HCT116 (cell line): ENCODE measurements at regions not wholly inside any gene's neighbourhood (a gene's known extent, or its start where the extent isn't known, plus 50 kb on each side); places are given as distances from the start of the nearest gene placed in this dataset.

Source experiments
- EZH2phosphoT487 ChIP-seq: fragments of 200-600 bp; IDR thresholded peaks from 2 replicates; pipeline ENCODE4 v1.6.1; 2018; ENCODE audit warnings: antibody characterized with exemption, borderline replicate concordance
- TF ChIP-seq, protein P1 (sequence below), 3 experiments: fragments of 200-600 bp in 1 of 3; sonication (generic) in 1 of 3; IDR thresholded peaks in 2 of 3; conservative IDR thresholded peaks in 1 of 3; 2 replicates each; pipeline ENCODE4 v1.5.1; 2012 to 2017; ENCODE audit warnings: low read depth in 2 of 3, low read length in 2 of 3, antibody characterized with exemption in 1 of 3, borderline replicate concordance in 1 of 3, control low read depth in 1 of 3, mild to moderate bottlenecking in 1 of 3, mixed read lengths in 1 of 3, mixed run types in 1 of 3, moderate library complexity in 1 of 3; ENCODE audit not compliant: insufficient read depth in 1 of 3

DNA sequence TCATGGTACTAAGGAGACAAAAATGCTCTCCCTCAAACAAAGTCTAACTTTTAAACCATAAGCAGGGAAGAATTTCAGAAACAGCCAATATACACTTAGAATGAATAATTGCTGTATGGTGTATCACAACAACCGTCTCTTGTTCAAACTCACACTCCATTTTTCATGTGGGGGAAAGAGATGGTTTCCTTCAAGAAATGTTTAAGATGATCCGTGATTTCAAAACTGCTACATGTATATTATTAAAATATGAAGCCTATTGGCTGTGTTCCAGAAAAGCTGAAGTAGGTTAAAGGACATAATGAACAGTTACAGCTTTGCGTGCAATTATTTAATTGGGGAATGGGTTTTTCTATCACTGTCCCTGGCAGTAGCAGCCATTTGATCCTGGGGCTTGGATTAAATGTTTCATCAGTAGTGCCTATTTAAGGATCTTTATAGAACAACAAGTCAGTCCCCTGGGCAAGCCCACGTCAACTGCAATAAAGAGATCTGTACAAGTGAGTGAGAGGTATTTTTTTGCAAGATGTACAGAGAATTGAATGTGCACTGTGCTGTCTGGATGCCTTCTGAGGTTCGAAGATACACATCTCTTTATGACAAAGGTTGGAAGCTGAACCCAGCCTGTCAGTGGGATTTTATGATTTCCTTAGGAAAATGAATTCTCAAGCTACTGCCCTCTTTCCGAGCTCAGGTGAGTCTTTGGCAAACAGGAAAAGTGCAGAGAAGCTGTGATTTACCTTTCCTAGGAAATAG, 337.2 kb upstream of the RARB start:
- TF ChIP-seq EZH2phosphoT487, result no peak
- TF ChIP-seq, protein P1, sequence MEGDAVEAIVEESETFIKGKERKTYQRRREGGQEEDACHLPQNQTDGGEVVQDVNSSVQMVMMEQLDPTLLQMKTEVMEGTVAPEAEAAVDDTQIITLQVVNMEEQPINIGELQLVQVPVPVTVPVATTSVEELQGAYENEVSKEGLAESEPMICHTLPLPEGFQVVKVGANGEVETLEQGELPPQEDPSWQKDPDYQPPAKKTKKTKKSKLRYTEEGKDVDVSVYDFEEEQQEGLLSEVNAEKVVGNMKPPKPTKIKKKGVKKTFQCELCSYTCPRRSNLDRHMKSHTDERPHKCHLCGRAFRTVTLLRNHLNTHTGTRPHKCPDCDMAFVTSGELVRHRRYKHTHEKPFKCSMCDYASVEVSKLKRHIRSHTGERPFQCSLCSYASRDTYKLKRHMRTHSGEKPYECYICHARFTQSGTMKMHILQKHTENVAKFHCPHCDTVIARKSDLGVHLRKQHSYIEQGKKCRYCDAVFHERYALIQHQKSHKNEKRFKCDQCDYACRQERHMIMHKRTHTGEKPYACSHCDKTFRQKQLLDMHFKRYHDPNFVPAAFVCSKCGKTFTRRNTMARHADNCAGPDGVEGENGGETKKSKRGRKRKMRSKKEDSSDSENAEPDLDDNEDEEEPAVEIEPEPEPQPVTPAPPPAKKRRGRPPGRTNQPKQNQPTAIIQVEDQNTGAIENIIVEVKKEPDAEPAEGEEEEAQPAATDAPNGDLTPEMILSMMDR (IDR thresholded peaks at IDR 0.05 in 2 of 3, conservative IDR thresholded peaks at IDR 0.05 in 1 of 3; ENCODE audit: borderline replicate concordance in 1 of 3, insufficient read depth in 1 of 3, low read depth in 2 of 3, low read length in 2 of 3), result no peak
